ENCODE measurements at regions not wholly inside any gene's neighbourhood (a gene's known extent, or its start where the extent isn't known, plus 50 kb on each side); places are given as distances from the start of the nearest gene placed in this dataset.

DNA sequence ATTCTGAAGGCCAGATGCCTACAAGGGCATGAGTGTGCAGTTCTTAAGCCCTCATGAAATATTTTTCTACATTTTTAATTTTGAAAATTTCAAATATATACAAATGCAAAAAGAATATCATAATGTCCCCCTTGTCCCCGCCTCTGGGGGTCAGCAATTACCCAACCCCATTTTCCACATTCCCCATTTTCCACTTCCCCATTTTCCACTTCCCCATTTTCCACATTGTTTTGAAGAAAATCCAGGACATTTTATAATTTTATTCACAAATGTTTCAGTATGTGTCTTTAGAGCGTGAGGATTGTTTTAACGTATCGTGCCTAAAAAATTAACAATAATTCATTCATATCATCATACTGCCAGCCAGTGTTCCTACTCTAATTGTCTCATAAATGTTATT lies 403.6 kb upstream of the RAB6C start:
- no peak for DNase-seq

DNA sequence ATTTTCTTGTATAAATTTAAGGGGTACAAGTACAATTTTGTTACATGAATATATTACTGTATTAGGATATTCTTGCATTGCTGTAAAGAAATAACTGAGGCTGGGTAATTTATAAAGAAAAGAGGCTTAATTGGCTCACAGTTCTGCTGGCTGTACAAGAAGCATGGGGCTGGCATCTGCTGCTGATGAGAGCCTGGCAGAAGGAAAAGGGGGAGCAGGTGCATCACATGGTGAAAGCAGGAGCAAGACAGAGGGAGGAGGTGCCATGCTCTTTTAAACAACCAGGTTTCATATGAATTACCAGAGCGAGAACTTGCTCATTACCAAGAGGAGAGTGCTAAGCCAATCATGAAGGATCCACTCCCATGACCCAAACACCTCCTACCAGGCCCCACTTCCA lies 399.5 kb upstream of the RAB6C start:
- no peak for DNase-seq

DNA sequence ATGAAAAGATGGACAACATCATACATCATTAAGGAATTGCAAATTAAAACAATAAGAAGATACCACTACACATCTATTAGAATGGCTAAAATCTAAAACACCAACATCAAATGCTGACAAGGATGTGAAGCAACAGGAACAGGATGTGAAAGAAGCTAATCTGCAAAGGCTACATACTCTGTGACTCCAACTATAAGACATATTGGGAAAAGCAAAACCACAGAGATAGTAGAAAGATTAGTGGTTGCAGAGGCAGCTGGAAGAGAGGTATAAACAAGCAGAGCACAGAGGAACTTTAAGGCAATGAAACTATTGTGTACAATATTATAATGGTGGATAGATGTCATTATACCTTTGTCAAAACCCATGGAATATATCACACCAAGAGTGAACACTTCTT lies 393.7 kb upstream of the RAB6C start:
- no peak for DNase-seq

DNA sequence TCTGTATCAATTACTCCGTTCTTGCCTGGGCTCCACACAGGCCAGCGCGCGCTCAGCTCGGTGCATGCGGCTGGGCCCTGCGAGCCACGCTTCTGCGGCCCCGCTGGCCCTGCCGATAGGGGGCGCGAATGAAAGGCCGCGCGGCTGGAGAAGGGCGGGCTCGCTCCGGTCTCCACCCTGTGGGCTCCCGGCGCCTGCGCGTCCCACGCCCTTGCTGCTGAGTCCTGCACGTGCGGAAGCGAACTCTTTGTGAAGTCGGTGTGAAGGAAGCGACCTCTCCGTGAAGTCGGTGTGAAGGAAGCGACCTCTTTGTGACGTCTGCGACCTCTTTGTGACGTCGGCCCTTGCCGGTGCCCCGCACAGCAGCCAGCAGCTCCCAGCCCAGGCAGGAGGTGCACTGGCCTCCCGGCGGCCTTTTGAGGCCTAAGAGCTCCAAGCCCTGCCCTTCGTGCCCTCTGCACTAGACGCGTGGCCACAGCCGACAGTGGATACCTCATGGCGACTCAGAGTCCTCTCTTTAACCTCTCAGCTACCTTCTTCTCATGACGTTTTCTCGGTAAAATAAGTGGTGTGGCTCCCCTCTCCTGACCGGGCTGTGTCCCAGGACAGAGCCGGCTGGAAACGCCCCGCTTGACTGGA lies 391.9 kb upstream of the RAB6C start:
- no peak for DNase-seq

DNA sequence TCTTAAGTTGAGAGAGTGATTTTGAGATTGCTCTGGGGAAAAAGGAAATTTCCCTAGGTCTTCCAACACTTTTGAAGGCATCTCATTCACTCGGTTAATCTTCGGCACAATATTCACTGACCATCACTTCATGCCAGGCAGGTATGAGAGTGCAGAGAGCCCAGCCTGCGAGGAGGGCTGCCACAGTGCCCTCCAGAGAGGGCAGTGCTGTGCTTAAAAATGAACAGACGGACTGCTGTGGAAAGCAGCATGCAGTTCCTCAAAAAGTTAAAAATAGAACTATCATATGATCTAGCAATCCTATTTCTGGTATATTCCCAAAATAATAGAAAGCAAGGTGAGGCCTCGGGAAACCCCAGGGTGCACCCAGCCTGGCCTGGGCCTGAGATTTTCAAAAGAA lies 374.9 kb upstream of the RAB6C start:
- DNase-seq = no peak

DNA sequence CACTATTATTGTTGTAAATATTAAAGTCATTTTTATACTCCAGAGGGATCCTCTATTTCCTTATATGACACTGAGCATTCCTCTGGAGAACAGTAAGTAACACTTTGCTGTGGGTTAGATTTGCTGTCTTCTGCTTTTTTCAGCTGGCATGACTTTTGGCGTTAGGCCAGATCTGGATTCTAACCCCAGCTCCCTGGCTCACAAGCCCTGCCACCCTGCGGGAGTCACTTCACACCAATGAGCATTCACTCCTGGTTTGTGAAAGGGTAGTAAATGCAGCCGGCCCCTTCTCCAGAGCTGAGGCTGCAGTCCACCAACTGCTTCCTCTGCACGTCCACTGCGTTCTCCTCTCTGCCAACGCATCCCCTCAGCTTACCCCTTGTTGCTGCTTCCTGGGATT lies 373.8 kb upstream of the RAB6C start:
- no peak for DNase-seq

DNA sequence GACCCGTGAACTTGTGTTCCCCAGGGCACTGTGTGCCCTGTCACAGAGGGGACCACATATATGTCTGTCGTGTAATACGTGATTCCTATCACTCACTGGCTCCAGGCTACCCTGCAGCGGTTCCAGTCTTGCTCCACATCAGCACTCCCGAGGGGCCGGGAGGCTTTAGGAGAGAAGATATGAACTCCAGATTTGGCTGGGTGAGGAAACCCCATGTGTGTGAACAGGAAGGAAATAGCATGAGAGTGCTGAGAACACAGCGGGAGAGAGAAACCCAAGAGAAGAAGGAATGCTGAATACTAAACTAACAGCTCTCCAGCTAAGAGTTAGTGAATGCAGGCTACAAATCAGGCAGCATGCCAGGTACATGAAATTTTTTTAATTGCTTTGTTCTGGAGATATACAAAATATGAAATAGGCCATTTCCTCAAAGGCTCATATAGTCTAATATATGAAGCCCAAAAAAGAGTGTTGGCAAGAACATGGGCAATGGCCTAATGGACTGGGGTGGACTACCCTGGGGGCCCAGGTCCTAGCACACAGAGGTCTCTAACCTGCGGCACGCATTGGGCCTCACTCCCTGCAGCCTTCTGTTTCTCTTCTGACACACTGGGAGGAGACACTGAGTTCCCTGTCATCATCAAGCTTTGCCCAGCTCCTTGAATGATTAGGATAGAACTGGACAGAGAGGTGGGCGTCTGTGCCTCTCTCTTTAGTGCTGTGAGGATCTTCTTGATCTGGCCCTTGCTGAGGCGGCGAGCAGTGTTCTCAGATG lies 372.8 kb upstream of the RAB6C start:
- no peak for DNase-seq

DNA sequence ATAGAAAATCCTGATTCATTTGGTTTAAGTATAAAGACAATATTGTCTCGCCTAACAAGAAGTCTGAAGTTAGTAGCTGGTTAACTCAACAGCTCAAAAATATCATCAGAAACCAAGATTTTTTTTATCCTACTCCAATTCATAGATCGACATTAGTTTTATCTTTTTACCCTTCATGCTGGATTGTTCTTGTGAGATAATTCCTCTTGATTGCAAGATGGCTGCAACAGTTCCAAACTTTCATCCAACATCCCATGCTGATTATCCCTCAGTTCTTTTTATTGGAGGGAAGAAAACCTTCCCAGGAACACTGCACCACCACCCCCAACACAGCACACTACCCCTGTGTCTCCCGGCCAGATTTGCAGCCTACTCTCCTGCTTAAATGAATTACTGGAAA lies 370.2 kb upstream of the RAB6C start:
- no peak for DNase-seq

DNA sequence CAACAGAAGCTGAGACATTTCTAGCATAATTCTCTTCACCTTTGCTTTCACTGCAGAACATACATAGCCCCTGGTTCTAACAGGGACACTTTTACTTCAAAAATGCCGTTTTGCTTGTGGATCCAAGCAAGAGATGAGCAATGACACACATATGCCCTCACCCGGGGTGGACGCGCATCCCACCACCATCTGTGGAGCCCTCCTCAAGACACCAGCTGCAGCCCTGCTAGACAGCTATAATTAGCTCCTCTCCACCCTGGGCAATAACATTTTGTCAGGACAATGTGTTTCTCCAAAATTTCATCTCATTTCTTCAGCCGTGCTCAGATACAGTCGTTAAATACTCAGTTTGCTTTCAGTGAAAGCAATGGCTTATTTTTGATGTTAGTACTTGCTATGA lies 368.7 kb upstream of the RAB6C start:
- no peak for DNase-seq

DNA sequence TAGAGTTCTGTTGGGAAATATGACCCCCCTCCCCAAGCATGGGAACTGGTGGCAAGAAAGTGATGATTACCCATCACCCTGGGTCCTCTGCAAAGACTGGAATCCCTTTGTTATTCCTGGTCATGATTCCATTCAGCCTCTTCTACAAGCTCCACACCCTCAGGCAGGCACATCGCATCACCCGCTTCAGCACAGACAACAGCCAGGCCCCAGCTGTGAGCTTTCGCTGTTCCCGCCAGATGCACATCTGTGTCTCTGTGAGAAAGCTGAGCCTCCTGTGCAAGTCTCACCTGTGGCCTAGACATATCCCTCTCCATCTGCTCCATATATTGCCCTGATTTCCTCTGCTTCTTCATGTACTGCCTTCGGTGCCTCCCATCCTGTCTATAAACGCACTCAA lies 368.0 kb upstream of the RAB6C start:
- no peak for DNase-seq

DNA sequence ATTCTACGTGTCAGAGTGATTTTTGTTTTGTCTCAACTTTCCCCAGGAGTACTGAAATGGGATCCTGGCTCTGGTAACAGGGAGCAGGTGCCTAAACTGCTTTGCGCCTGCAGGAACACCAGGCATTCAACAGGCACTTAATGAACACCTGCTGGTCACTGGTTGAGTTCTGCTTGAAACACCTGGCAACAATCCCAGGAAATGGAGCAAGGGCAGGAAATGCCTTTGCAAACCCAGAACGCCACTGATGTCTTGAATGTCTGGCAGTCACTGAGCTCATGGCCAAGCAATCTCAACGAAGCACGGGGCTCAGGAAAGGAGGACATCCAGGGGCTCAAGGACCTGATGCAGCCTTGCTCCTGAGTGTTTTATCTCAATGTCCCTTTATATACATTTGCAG lies 360.0 kb upstream of the RAB6C start:
- no peak for DNase-seq

DNA sequence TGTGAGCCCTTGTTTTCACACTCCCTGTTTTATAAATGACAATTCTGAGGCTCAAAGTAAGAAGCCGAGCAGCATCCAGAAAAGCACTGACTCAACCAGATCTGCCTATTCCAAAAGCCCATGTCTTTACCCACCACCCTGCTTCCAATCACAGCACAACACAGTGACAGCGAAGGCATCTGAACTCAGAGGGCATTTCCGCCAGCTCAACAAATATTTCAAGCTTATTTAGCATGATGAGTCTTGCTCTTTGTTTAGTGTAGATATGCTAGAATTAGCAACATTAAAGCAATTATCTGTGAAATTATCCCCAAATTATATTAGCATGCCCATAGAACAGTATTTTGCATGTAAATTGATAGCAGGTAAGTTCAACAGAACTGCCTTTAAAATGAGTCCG lies 359.1 kb upstream of the RAB6C start:
- DNase-seq = no peak

DNA sequence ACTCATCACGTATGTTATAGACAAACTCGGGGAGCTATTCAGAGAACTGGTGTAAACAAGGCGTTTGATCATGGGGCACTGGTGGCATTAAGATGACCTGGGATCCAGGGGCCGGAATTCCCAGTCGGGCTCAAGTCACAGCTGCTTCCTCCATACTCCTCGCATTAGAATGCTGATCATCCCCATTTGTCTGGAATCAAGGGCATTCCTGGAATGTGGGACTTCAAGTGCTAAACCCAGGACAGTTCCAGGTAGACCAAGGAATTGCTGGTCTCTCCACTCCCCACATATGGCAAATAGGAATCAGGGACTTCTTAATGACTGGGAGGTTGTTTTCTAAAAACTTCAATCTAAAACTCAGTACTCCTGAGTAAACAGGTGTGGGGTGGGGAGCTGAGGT lies 355.7 kb upstream of the RAB6C start:
- DNase-seq = no peak

DNA sequence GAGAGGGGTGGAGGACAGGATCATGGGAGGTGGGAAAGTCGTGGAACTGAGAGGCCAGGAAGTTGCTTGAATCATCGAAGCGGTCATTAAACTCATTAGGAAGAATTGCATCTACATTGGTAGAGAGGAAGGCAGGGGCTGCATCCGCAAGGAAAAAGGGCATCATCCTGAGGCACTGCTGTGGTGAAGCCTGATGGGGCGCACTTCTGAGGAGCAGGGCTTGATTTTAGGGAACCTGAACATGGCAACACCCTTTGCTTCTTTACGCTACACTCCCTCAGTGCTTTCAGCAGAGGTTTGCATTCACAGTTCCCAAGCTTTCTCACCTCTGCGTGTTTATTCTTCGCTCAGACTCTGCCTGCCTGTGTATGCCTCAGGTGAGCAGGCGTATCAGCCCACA lies 352.0 kb upstream of the RAB6C start:
- no peak for DNase-seq

DNA sequence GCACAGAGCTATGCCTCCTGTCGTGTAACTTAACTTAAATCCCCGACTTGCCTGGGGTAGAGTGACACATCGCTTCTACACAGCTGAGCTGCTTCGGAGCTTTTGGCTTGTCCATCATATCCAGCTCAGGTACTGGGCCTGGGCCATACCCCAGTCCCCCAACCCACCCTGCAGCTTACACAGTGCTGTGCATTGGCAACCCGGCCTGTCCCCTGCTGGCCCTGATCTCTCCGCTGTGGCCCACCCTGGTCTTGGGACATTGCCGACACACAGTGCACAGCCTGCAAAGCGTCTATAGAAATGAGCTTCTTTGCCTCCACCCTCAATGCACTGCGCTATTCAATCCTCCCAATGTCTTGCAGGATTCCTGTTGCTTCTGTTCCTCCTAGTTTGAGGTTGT lies 342.8 kb upstream of the RAB6C start:
- no peak for DNase-seq

DNA sequence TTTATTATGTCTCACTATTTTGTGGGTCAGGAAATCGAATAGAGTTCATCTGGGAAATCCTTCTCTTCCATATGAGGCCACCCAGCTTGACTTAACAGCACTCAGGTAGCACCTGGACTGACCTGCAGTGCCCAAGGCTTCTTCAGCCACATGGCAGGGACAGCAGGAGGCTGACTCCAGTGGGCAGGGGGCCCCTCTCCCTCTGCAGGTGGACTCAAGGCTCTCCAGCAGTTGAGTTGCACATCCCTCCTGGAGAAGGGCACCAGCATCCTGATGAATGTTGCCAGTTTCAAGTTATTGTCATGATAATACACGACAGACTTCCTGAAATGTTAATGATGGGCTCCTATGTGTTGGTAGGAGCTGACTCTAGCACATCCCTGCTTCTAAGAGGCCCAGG lies 338.1 kb upstream of the RAB6C start:
- no peak for DNase-seq

DNA sequence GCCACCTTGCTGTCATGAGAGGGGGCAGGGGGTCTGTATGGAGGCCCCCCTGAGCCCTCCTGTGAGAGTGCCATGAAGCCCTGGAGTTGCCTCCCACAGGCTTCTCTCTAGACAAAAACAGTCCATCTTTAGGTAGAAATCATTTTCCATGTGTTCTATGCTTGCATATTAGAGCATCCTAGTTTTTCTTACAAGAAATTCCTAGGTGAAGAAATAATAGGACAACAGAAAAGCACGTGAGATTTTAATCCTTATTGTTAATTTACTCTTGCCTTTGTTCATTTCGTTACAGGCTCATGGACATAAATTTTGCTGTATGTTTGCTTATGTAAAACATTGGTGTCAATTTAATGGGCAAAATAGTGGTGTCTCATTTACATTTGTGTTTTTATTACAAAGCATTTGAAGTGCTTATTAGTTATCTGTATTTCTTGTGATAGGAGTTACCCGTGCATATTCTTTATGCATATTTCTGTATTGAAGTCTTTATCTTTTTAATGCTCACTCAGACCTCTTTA lies 336.9 kb upstream of the RAB6C start:
- no peak for DNase-seq

DNA sequence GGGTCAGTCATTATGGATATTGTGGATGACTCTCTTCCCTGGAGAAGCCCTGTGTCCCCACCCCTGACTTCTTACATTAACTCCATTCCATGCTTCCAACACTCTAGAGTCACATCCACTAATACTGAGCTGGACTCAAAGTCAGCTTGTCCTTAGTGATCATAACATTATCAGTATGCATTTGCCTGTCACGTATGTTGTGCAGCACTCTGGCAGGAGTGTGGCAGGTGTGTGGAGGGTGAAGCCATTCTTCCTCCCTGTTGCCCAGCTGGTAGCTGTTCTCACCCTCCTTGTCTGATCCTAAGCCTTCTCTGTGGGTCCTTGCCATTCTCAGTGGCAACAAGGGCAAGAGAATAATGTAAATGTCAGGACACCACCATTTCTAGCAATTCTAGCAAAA lies 334.1 kb upstream of the RAB6C start:
- DNase-seq = no peak

DNA sequence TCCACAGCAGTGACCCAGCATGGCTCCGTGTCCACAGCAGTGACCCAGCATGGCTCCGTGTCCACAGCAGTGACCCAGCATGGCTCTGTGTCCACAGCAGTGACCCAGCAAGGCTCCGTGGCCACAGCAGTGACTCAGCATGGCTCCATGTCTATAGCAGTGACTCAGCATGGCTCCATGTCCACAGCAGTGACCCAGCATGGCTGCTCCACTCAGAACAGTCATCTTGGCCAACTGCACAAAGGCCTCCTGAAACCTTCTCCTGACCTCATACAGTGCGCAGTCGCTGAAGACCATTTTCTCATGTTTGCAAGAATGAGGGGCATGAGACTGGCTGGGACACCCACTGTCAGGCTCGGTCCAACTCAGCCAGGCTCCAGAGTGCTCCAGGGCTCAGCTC lies 333.4 kb upstream of the RAB6C start:
- DNase-seq = no peak

DNA sequence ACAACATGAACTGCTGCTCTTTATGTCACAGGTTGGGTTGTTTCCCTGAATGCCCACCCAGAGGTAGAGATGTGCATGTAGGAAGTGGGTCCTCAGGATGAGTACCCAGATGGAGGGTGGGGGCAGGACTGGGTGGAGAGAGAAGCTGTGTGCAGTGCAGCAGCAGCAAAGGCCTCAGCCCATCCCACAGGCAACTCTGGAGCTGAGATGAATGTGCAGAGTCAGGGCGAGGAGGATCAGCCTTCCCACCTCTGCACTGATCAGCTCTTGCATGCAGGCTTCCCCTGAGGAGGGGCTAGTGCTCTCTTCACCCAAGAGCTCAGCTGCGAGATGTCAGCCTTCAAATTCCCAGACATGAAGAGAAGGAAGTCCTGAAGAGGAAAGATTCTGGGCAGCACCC lies 326.2 kb upstream of the RAB6C start:
- no peak for DNase-seq

DNA sequence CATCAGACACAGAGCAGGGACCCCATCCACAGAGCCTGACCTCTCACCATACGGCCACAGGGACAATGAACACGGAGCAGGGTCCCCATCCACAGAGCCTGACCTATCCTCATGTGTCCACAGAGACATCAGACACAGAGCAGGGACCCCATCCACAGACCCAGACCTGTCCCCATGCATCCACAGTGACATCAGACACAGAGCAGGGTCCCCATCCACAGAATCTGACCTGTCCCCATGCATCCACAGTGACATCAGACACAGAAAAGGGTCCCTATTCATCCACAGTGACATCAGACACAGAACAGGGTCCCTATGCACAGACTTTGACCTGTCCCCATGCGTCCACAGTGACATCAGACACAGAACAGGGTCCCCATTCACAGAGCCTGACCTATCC lies 325.1 kb upstream of the RAB6C start:
- DNase-seq = no peak

DNA sequence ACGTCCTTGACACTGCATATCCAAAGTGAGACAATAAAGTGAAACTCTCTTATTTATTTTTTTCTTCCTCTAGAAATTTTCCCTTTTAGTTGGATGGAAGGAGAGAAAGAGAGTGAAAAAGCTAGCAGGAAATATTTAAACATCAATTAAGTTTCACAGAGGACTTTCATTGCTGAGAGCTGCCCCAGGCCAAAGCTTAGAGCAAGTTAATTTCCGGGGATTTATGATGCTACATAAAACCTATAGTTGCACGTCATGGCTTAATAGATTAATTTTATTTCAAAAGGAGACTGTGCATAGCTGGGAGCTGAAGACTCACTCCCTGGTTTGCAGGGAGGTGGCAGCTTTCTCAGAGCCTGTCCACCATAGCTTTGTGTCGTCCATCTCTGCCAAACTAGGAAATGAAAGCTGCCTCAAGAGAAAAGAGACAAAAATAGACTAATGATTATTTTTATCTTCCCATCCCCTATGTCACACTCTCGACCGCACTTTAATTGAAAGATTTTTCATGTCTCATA lies 323.3 kb upstream of the RAB6C start:
- DNase-seq = no peak

DNA sequence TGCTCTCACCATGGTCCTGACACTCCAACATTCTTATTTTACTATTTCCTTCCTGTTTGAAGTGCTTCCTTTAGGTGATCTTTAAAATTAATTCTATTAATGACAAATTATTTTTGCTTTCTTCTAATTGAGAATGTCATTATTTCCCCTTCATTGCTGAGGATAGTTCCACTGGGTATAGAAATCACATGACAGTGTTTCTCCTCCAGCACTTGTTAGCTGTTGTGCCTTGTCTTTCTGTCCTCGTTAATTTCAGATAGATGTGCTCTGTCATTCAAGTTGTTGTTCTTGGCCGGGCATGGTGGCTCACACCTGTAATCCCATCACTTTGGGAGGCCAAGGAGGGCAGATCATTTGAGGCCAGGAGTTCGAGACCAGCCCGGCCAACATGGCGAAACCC lies 321.0 kb upstream of the RAB6C start:
- DNase-seq = no peak

DNA sequence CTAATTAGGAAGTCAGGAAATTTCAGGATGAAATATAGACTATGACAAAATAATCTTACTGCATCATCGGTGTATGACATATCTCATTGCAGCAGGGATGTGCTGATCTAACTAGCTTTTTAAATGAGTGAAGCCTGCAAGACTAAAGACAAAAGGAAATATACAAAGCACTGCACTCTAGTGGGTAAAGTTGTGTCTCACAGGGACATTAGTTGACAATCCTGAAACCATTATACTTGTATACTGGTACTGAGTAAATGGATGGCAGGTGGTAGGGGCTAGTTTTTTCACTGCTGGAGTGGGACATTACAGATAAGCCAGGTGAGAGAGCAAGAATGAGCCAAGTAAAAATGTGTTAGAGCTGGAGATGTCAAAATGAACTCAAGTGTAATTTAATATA lies 317.5 kb upstream of the RAB6C start:
- DNase-seq = no peak

DNA sequence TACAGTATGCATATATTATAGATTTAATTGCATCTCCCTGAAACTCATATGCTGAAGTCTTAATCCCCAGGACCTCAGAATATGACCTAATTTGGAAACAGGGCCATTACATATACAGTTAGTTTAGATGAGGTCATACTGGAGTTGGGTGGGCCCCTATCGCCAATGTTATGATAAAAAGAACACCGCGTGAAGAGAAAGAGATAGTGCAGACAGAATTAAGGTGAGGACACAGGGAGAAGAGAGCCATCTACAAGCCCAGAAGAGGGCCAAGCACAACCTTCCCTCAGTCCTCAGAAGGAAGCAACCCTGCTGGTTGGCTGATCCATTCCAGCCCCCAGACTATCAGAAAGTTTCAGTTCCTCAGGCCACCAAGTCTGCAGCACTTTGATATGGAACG lies 311.9 kb upstream of the RAB6C start:
- DNase-seq = no peak

All from stimulated activated CD4-positive, alpha-beta T cell treated with anti-CD3 and anti-CD28 coated beads, Interleukin-15, amount 100 ng/mL, for 24 hours (primary cell).